ENCODE measurements at regions not wholly inside any gene's neighbourhood (a gene's known extent, or its start where the extent isn't known, plus 50 kb on each side); places are given as distances from the start of the nearest gene placed in this dataset.
"Not testable (repeated sequence)": the region's sequence is repeated elsewhere in the genome, so short reads cannot be mapped to it uniquely, and the experiment has no call there.

GRCh38 chr1:148379170-148379500 is 104.0 kb downstream of the PPIAL4G start:
- Mint-ChIP-seq H3K27ac (no peak overlapping the region), H3K9me3 (no peaks in the 10 kb centered on the region), H3K27me3 (no peaks in the 10 kb centered on the region), H3K36me3 (ENCODE audit: low read depth) (no peaks in the 10 kb centered on the region), H3K4me3 (no peak overlapping the region), H3K4me1 (peaks cover 10% of the 10 kb centered on the region)
- DNase-seq: no peak
- ChIA-PET POLR2A (no interaction called here), CTCF (interaction anchor here (1.0 to 1.4 kb wide), 2 partner anchors 8 to 13 kb away, joined by 3 read pairs; no protein-coding TSS in a partner anchor)

- POLR2A ChIA-PET: not testable (repeated sequence)
Measured at GRCh38 chr1:148377992-148378391, 105.1 kb downstream of the PPIAL4G start.

GRCh38 chr1:148377045-148377444 is 106.1 kb downstream of the PPIAL4G start:
- POLR2A ChIA-PET; H3K27me3 Mint-ChIP-seq; CTCF ChIA-PET; H3K4me3 Mint-ChIP-seq; H3K36me3 Mint-ChIP-seq (ENCODE audit: low read depth); H3K9me3 Mint-ChIP-seq; H3K27ac Mint-ChIP-seq; DNase-seq: not testable (repeated sequence)
- peaks cover 26% of the 10 kb centered on the region for H3K4me1 Mint-ChIP-seq

More at GRCh38 chr1:148377992-148378391, 105.1 kb downstream of the PPIAL4G start:
- not testable (repeated sequence) for DNase-seq; H3K27ac Mint-ChIP-seq; H3K9me3 Mint-ChIP-seq; H3K4me3 Mint-ChIP-seq; H3K36me3 Mint-ChIP-seq (ENCODE audit: low read depth); H3K27me3 Mint-ChIP-seq
- CTCF ChIA-PET: interaction anchor here (1.4 kb wide), 1 partner anchor 14 kb away, joined by 3 read pairs; no protein-coding TSS in a partner anchor
- peaks cover 17% of the 10 kb centered on the region for H3K4me1 Mint-ChIP-seq

- peak overlapping the region; percentile 98 for H3K27ac Mint-ChIP-seq
- DNase-seq: no peak
- H3K4me1 Mint-ChIP-seq: peaks cover 45% of the 10 kb centered on the region
- H3K36me3 Mint-ChIP-seq (ENCODE audit: low read depth): peaks cover 1% of the 10 kb centered on the region
- peak overlapping the region; percentile 38 for H3K4me3 Mint-ChIP-seq
- no peaks in the 10 kb centered on the region for H3K9me3 Mint-ChIP-seq
- POLR2A ChIA-PET: interaction anchor here (1.3 kb wide), 1 partner anchor 40 kb away, joined by 4 read pairs; no protein-coding TSS in a partner anchor
- H3K27me3 Mint-ChIP-seq: no peaks in the 10 kb centered on the region
- CTCF ChIA-PET: interaction anchor here (1.6 kb wide), 1 partner anchor 15 kb away, joined by 4 read pairs; no protein-coding TSS in a partner anchor
Measured at GRCh38 chr1:148374101-148374500, 109.0 kb downstream of the PPIAL4G start.

- CTCF ChIA-PET: interaction anchor here (1.5 to 1.6 kb wide), 2 partner anchors 11 to 14 kb away, joined by 4 read pairs; no protein-coding TSS in a partner anchor
- Mint-ChIP-seq H3K36me3 (ENCODE audit: low read depth) (peaks cover 1% of the 10 kb centered on the region), H3K27me3 (no peaks in the 10 kb centered on the region), H3K4me3 (peak overlapping the region; percentile 67), H3K27ac (peak overlapping the region; percentile 98), H3K4me1 (peaks cover 45% of the 10 kb centered on the region), H3K9me3 (no peaks in the 10 kb centered on the region)
- POLR2A ChIA-PET: interaction anchor here (1.3 to 1.8 kb wide), 2 partner anchors 39 to 150 kb away, joined by 4 to 13 read pairs; no protein-coding TSS in a partner anchor
- DNase-seq: no peak
Measured at GRCh38 chr1:148373192-148373925, 109.7 kb downstream of the PPIAL4G start.

GRCh38 chr1:148372731-148373130 is 110.4 kb downstream of the PPIAL4G start:
- POLR2A ChIA-PET: interaction anchor here (0.5 to 1.8 kb wide), 3 partner anchors 16 to 150 kb away, joined by 5 to 13 read pairs (median 8); no protein-coding TSS in a partner anchor
- CTCF ChIA-PET: interaction anchor here (1.1 to 2.3 kb wide), 4 partner anchors 11 to 20 kb away, joined by 3 to 6 read pairs (median 4); no protein-coding TSS in a partner anchor
- no peaks in the 10 kb centered on the region for H3K9me3 Mint-ChIP-seq
- H3K27ac Mint-ChIP-seq: peak overlapping the region; percentile 98
- H3K36me3 Mint-ChIP-seq (ENCODE audit: low read depth): peaks cover 1% of the 10 kb centered on the region
- no peaks in the 10 kb centered on the region for H3K27me3 Mint-ChIP-seq
- H3K4me1 Mint-ChIP-seq: peaks cover 45% of the 10 kb centered on the region
- H3K4me3 Mint-ChIP-seq: peak overlapping the region; percentile 67
- DNase-seq: peak; percentile 75

- not testable (repeated sequence) for H3K27me3 Mint-ChIP-seq; H3K9me3 Mint-ChIP-seq; H3K36me3 Mint-ChIP-seq (ENCODE audit: low read depth); DNase-seq
- Mint-ChIP-seq H3K4me3 (peak overlapping the region; percentile 67), H3K27ac (peak overlapping the region; percentile 98), H3K4me1 (peaks cover 45% of the 10 kb centered on the region)
- CTCF ChIA-PET: interaction anchor here (0.9 to 2.3 kb wide), 5 partner anchors 10 to 19 kb away, joined by 3 to 6 read pairs (median 4); no protein-coding TSS in a partner anchor
- POLR2A ChIA-PET: interaction anchor here (0.5 to 1.8 kb wide), 3 partner anchors 16 to 151 kb away, joined by 5 to 13 read pairs (median 8); no protein-coding TSS in a partner anchor
Measured at GRCh38 chr1:148372051-148372726, 110.9 kb downstream of the PPIAL4G start.

GRCh38 chr1:148371551-148371994 is 111.5 kb downstream of the PPIAL4G start:
- not testable (repeated sequence) for H3K9me3 Mint-ChIP-seq; H3K27me3 Mint-ChIP-seq; H3K36me3 Mint-ChIP-seq (ENCODE audit: low read depth)
- H3K4me1 Mint-ChIP-seq: peaks cover 47% of the 10 kb centered on the region
- H3K4me3 Mint-ChIP-seq: peak overlapping the region; percentile 40
- CTCF ChIA-PET: interaction anchor here (0.9 to 2.3 kb wide), 5 partner anchors 8 to 19 kb away, joined by 3 to 6 read pairs (median 3); no protein-coding TSS in a partner anchor
- POLR2A ChIA-PET: interaction anchor here (1.8 kb wide), 1 partner anchor 151 kb away, joined by 13 read pairs; no protein-coding TSS in a partner anchor
- peak; percentile 81 for DNase-seq
- peak overlapping the region; percentile 98 for H3K27ac Mint-ChIP-seq

- H3K36me3 Mint-ChIP-seq (ENCODE audit: low read depth); H3K4me3 Mint-ChIP-seq; H3K9me3 Mint-ChIP-seq; POLR2A ChIA-PET; DNase-seq; H3K27me3 Mint-ChIP-seq: not testable (repeated sequence)
- CTCF ChIA-PET: interaction anchor here (1.3 to 2.3 kb wide), 2 partner anchors 9 to 18 kb away, joined by 3 to 6 read pairs; no protein-coding TSS in a partner anchor
- Mint-ChIP-seq H3K4me1 (peaks cover 47% of the 10 kb centered on the region), H3K27ac (peak overlapping the region; percentile 98)
Measured at GRCh38 chr1:148370661-148371060, 112.4 kb downstream of the PPIAL4G start.

GRCh38 chr1:148367596-148367995 is 115.5 kb downstream of the PPIAL4G start:
- peaks cover 7% of the 10 kb centered on the region for H3K27me3 Mint-ChIP-seq
- peak overlapping the region; percentile 33 for H3K27ac Mint-ChIP-seq
- no peaks in the 10 kb centered on the region for H3K36me3 Mint-ChIP-seq (ENCODE audit: low read depth)
- POLR2A ChIA-PET: no interaction called here
- H3K4me3 Mint-ChIP-seq: no peak overlapping the region
- DNase-seq: no peak
- CTCF ChIA-PET: no interaction called here
- peaks cover 55% of the 10 kb centered on the region for H3K4me1 Mint-ChIP-seq
- no peaks in the 10 kb centered on the region for H3K9me3 Mint-ChIP-seq

- H3K9me3 Mint-ChIP-seq; DNase-seq; H3K27ac Mint-ChIP-seq; POLR2A ChIA-PET; H3K36me3 Mint-ChIP-seq (ENCODE audit: low read depth); H3K4me3 Mint-ChIP-seq: not testable (repeated sequence)
- CTCF ChIA-PET: interaction anchor here (0.7 kb wide), 1 partner anchor 26 kb away, joined by 3 read pairs; no protein-coding TSS in a partner anchor
- peaks cover 11% of the 10 kb centered on the region for H3K27me3 Mint-ChIP-seq
- peaks cover 55% of the 10 kb centered on the region for H3K4me1 Mint-ChIP-seq
Measured at GRCh38 chr1:148366136-148366753, 116.9 kb downstream of the PPIAL4G start.

GRCh38 chr1:148365151-148365550 is 118.0 kb downstream of the PPIAL4G start:
- H3K9me3 Mint-ChIP-seq; CTCF ChIA-PET; H3K36me3 Mint-ChIP-seq (ENCODE audit: low read depth); H3K4me3 Mint-ChIP-seq; H3K27ac Mint-ChIP-seq; POLR2A ChIA-PET; DNase-seq: not testable (repeated sequence)
- Mint-ChIP-seq H3K4me1 (peaks cover 45% of the 10 kb centered on the region), H3K27me3 (peaks cover 15% of the 10 kb centered on the region)
